ENCODE measurements at regions not wholly inside any gene's neighbourhood (a gene's known extent, or its start where the extent isn't known, plus 50 kb on each side); places are given as distances from the start of the nearest gene placed in this dataset.

DNA sequence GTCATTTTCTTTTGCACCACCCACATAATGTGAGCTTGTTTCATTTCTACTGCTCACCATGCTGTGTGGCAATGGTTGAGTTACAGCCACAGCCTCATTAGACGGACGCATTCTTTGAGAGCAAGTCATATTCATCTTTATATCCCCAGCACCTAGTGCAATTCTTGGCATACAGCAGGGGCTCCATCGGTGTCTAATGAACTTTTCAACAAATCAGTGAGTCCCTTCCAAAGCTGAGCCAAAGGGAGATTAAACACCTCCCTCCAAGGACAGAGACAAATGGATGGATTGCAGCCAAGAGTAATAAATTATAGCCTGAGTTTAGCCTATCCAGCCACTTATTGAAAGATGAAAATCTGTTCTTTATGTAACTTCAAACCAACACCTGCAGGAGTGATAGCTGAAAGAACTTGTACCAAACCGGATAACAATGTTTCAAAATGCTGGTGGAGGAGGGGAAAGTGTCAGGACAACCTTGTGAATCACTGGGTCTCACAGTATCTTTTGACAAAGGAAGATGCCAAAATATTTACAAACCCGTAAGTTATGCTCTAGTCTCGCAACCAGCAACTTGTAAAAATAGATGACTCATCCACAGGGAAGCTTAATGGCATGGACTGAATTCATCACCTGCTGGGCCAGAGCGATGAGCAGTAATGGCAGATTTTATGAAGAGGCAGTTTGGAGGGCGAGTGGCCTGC, 139.0 kb downstream of the PXDC1 start:
- H3K9me3 Mint-ChIP-seq = no peaks in the 10 kb centered on the region
- DNase-seq = no peak
- H3K4me3 Mint-ChIP-seq = no peak overlapping the region
- H3K4me1 Mint-ChIP-seq (ENCODE audit: low read depth) = no peaks in the 10 kb centered on the region
- H3K36me3 Mint-ChIP-seq = no peaks in the 10 kb centered on the region
- ChIA-PET POLR2A (no interaction called here), CTCF (no interaction called here)
- no peak overlapping the region for H3K27ac Mint-ChIP-seq
- H3K27me3 Mint-ChIP-seq = peaks cover 14% of the 10 kb centered on the region
- intact Hi-C loops (cut with micrococcal nuclease) = no loop called here

DNA sequence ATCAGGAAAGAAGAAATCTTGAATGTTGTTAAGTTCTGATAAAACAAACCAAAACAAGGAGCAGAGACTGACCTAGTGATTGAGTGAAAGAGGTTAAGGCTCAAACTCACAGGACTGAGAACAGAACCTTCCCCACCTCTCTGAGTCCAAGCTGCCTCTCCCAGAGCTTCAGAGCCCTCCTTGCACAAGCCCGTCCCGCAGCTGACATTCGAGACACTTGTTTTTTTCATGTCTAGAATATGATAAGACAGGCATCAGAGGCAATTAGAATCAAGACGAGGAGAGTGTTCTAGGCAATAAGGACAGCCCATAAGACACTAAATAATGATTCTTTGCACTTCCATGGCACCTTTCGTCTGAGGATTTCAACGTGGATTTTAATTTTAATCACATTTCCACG, 140.6 kb downstream of the PXDC1 start:
- CTCF ChIA-PET = no interaction called here

DNA sequence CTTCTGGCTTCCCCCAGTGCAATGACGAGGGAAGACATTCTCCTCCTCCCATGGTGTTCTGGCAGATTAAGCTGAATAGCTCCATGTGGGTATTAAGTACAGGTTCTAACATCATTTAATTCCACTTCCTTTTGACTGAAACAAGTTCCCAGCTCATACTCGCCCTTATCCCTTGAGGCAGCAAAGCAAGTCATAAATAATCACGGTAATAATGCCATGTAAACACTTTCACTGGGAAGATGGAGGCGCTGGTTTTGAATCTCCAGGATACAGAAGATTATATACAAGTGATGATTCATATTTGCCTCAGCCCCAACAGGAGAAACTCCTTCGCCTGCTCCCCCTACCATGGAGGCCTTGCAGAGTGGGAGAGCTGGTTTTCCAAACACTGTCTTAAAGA, 141.3 kb downstream of the PXDC1 start:
- Mint-ChIP-seq H3K27ac (no peak overlapping the region), H3K4me1 (ENCODE audit: low read depth) (no peaks in the 10 kb centered on the region), H3K27me3 (peaks cover 16% of the 10 kb centered on the region), H3K9me3 (no peaks in the 10 kb centered on the region), H3K36me3 (no peaks in the 10 kb centered on the region), H3K4me3 (no peak overlapping the region)
- DNase-seq = no peak
- intact Hi-C loops (cut with micrococcal nuclease) = no loop called here
- ChIA-PET POLR2A (no interaction called here), CTCF (no interaction called here)

More for the DNA sequence above, 140.6 kb downstream of the PXDC1 start:
- Mint-ChIP-seq H3K9me3 (no peaks in the 10 kb centered on the region), H3K36me3 (no peaks in the 10 kb centered on the region), H3K27ac (no peak overlapping the region), H3K4me3 (no peak overlapping the region), H3K27me3 (peaks cover 16% of the 10 kb centered on the region), H3K4me1 (ENCODE audit: low read depth) (no peaks in the 10 kb centered on the region)
- POLR2A ChIA-PET = no interaction called here
- no peak for DNase-seq
- intact Hi-C loops (cut with micrococcal nuclease) = no loop called here

DNA sequence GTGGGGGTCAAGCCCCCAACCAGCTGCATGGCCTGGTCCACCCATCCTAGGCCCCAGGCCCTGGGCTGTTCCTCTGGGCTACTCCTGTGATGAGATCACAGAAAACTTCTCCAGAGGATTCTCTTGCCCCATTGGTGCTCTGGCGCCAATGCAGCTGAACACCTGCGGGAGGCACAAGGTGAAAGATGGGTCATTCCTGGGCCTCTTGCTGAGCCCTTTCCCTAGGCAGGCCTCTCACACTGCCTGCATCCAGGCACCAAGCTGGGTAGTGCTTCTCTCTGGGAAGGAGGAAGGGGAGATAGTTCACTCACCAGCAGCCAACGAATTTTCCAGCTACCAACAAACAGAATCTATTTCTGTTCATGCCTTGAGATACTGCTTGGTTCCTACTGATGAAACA, 142.1 kb downstream of the PXDC1 start:
- peaks cover 18% of the 10 kb centered on the region for H3K27me3 Mint-ChIP-seq
- DNase-seq = no peak
- H3K4me3 Mint-ChIP-seq = no peak overlapping the region
- POLR2A ChIA-PET = no interaction called here
- CTCF ChIA-PET = no interaction called here
- H3K36me3 Mint-ChIP-seq = no peaks in the 10 kb centered on the region
- intact Hi-C loops (cut with micrococcal nuclease) = no loop called here
- H3K9me3 Mint-ChIP-seq = no peaks in the 10 kb centered on the region
- no peak overlapping the region for H3K27ac Mint-ChIP-seq
- no peaks in the 10 kb centered on the region for H3K4me1 Mint-ChIP-seq (ENCODE audit: low read depth)

DNA sequence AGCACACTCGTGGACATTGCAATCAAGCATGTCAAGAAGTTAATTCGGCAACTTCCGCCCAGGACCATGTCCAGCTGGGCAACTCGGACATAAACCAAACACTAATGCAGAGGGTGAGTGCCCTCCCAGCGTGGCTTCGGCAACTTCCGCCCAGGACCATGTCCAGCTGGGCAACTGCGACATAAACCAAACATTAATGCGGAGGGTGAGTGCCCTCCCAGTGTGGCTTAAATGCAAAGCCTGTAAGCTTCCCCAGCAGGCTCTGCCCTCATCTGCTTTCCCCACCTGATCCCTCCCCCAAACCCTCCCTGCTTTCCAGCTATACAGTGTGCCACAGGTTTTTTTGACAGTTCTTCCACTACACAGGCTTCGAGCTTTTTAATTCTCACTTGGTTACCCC, 143.4 kb downstream of the PXDC1 start:
- CTCF ChIA-PET = no interaction called here
- Mint-ChIP-seq H3K4me3 (no peak overlapping the region), H3K27me3 (peaks cover 12% of the 10 kb centered on the region), H3K9me3 (no peaks in the 10 kb centered on the region), H3K36me3 (peaks cover 1% of the 10 kb centered on the region), H3K4me1 (ENCODE audit: low read depth) (no peaks in the 10 kb centered on the region), H3K27ac (no peak overlapping the region)
- intact Hi-C loops (cut with micrococcal nuclease) = no loop called here
- POLR2A ChIA-PET = no interaction called here
- DNase-seq = no peak

DNA sequence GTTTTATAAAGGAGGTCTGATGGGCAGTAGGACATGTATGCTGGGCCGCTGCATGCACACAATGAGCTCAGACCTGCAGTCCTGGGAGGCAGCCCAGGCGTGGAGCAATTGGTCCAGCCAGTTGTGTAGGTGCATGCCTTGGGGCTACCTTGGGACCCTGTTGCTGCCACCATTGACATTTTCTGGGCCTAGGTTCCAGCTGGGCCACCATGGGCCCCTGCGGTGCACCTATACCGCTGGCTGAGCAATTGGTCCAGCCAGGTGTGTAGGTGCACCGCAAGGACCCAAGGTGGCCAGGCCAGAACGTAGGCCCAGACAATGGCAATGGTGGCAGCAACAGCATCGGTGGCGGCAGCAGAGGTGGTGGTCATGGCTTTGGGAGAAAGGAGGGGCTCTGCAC, 143.9 kb downstream of the PXDC1 start:
- ChIA-PET CTCF (no interaction called here), POLR2A (no interaction called here)
- intact Hi-C loops (cut with micrococcal nuclease) = no loop called here
- Mint-ChIP-seq H3K4me3 (no peak overlapping the region), H3K9me3 (peaks cover 4% of the 10 kb centered on the region), H3K36me3 (peaks cover 1% of the 10 kb centered on the region), H3K27me3 (peaks cover 12% of the 10 kb centered on the region), H3K4me1 (ENCODE audit: low read depth) (no peaks in the 10 kb centered on the region), H3K27ac (no peak overlapping the region)
- DNase-seq = no peak

DNA sequence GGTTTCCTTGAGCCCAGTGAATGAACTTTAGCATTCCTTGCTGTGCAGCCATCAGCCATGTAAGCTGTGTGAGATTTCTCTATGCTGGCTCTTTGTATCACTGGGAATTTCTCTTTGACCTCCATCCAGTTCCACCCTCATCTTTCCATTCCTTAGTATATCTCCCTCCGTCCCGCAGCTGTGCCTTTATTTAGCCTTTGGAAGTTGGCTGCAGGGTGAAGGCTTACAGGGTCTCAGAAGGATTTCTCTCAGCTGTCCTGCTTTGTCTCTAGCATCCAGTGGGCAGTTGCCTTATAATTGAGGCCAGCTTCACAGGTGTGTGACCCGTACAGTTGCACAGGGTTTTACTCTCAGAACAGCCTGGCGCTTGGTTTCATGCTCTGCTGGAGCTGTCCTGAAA, 144.3 kb downstream of the PXDC1 start:
- Mint-ChIP-seq H3K9me3 (peaks cover 8% of the 10 kb centered on the region), H3K4me3 (no peak overlapping the region), H3K27me3 (peaks cover 13% of the 10 kb centered on the region), H3K36me3 (peaks cover 1% of the 10 kb centered on the region), H3K4me1 (ENCODE audit: low read depth) (no peaks in the 10 kb centered on the region), H3K27ac (no peak overlapping the region)
- DNase-seq = no peak
- CTCF ChIA-PET = no interaction called here
- POLR2A ChIA-PET = no interaction called here
- intact Hi-C loops (cut with micrococcal nuclease) = no loop called here

DNA sequence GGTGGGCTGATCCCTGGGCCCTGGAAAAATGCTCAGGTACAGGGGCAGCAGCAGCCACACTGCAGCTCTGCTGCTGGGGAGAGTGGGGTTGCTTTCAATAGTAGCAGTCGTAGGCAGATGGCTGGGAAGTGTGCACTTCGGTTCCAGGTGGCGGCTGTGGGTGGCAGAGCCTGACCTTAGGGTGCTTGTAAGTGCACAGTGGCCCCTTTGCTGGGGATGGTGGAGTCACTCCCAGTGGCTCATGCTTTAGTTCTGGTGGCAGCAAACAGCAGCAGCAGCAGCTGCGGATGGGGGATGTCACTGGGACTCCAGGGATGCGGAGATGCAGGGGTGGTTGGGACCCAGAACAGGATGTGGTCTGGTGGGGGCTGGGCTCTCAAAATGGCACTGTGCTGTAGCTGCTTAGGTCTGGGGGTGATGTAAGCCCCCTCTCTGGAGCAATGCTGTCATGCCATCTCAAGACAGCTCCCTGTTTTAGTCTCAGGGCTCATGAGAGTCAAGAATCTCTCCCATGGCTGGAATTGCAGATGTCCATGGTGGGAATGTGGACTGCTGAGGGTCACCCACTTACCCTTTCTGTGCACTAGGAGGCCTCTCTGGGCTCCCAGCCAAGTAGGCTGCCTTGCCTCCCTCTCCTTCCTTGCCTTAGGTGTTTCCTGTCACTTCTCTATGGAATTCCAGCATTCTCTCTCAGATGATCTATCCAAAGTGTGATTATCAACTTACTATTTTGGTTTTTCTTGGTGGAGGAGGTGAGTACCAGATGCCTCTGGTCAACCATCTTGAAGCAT, 146.7 kb upstream of the SLC22A23 start:
- DNase-seq = no peak
- Mint-ChIP-seq H3K27me3 (peaks cover 18% of the 10 kb centered on the region), H3K4me3 (no peak overlapping the region), H3K9me3 (peaks cover 20% of the 10 kb centered on the region), H3K4me1 (ENCODE audit: low read depth) (no peaks in the 10 kb centered on the region), H3K27ac (no peak overlapping the region), H3K36me3 (peaks cover 6% of the 10 kb centered on the region)
- ChIA-PET POLR2A (no interaction called here), CTCF (no interaction called here)
- intact Hi-C loops (cut with micrococcal nuclease) = no loop called here

DNA sequence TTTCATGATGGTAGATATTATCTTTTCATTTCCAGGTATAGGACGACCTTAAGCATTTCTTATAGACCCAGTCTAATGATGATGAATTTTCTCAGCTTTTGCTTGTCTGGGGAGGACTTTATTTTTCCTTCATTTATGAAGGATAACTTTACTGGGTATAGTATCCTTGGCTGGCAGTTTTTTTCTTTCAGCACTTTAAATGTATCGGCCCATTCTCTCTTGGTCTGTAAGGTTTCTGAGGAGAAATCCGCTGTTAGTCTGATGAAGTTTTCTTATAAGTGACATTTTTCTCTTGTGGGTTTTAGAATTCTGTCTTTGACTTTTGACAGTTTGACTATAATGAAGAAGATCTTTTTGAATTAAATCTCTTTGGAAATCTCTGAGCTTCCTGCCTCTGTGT, 144.7 kb upstream of the SLC22A23 start:
- H3K27ac Mint-ChIP-seq = no peak overlapping the region
- intact Hi-C loops (cut with micrococcal nuclease) = no loop called here
- peaks cover 20% of the 10 kb centered on the region for H3K9me3 Mint-ChIP-seq
- no peak overlapping the region for H3K4me3 Mint-ChIP-seq
- H3K27me3 Mint-ChIP-seq = peaks cover 18% of the 10 kb centered on the region
- H3K4me1 Mint-ChIP-seq (ENCODE audit: low read depth) = no peaks in the 10 kb centered on the region
- ChIA-PET POLR2A (no interaction called here), CTCF (no interaction called here)
- no peak for DNase-seq
- peaks cover 6% of the 10 kb centered on the region for H3K36me3 Mint-ChIP-seq

DNA sequence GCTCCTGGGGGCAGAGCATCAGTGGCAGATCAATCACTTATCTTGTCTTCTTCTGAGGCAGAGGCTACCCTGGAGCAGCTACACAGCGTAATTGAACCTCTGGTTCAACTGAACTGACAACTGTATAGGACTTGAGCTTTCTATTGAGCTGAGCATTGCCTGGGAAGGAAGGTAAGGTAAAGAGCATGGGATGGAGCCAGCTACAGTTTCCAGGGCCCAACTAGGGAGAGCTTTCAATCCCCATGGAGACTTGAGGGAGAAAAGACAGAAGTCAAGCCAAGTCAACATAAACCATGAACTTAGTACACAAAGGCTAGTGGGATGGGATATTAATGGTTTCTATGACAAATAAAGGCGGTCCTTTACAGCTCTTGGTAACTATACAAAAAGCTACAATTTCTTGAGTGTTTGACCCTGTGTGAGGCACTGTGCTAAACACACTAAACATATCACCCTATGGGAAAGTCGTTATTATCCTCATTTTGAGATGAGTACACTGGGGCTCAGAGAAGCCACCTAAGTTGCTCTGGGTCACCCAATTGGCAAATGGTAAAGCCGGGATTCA, 140.7 kb upstream of the SLC22A23 start:
- intact Hi-C loops (cut with micrococcal nuclease) = no loop called here

DNA sequence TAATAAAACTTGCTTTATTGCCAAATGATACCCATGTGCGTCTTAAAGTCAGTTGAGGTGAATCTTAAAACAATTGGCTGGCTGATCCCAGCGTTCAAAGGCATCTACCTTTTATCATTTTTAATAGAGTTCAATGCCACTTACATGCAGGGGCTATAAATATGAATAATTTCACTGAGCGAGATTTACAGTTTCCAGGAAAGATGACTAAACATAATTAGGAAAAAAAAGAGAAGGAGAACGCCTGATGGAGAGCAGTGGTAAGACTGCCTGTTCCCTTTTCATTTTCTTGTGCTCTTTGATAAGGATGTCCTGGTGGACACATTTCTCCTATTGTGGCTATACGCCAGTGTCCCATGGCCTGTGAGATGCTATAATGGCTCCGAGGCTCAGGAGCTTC, 139.9 kb upstream of the SLC22A23 start:
- H3K36me3 Mint-ChIP-seq = peaks cover 4% of the 10 kb centered on the region
- DNase-seq = no peak
- ChIA-PET POLR2A (no interaction called here), CTCF (no interaction called here)
- intact Hi-C loops (cut with micrococcal nuclease) = no loop called here
- H3K27ac Mint-ChIP-seq = no peak overlapping the region
- H3K9me3 Mint-ChIP-seq = peaks cover 8% of the 10 kb centered on the region
- H3K4me1 Mint-ChIP-seq (ENCODE audit: low read depth) = no peaks in the 10 kb centered on the region
- H3K4me3 Mint-ChIP-seq = no peak overlapping the region
- H3K27me3 Mint-ChIP-seq = peaks cover 11% of the 10 kb centered on the region

More for the DNA sequence above, 140.7 kb upstream of the SLC22A23 start:
- no peaks in the 10 kb centered on the region for H3K4me1 Mint-ChIP-seq (ENCODE audit: low read depth)
- DNase-seq = no peak
- CTCF ChIA-PET = no interaction called here
- H3K4me3 Mint-ChIP-seq = no peak overlapping the region
- POLR2A ChIA-PET = no interaction called here
- H3K27ac Mint-ChIP-seq = no peak overlapping the region
- peaks cover 12% of the 10 kb centered on the region for H3K27me3 Mint-ChIP-seq
- peaks cover 4% of the 10 kb centered on the region for H3K36me3 Mint-ChIP-seq
- peaks cover 15% of the 10 kb centered on the region for H3K9me3 Mint-ChIP-seq

DNA sequence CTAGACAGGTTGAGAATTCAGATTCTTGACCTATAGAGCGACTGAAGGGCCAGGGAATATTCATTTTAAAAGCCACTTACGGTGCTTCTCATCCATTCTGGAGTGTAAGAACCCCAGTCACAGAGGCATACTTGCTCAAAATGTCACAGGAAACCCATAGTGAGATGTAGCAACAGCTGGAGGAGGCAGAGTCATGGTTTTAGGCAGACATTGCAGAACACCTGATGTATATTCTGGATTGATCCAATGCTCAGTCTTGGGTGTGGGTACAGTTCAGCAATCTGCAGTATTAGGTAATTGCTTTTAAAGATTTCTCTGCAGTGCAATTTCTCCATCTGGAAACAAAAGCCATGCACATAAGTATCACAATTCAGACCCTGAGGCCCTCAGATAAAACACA, 137.4 kb upstream of the SLC22A23 start:
- Mint-ChIP-seq H3K4me3 (no peak overlapping the region), H3K27me3 (peaks cover 8% of the 10 kb centered on the region), H3K27ac (no peak overlapping the region), H3K36me3 (no peaks in the 10 kb centered on the region), H3K4me1 (ENCODE audit: low read depth) (no peaks in the 10 kb centered on the region), H3K9me3 (no peaks in the 10 kb centered on the region)
- intact Hi-C loops (cut with micrococcal nuclease) = no loop called here
- ChIA-PET POLR2A (no interaction called here), CTCF (no interaction called here)
- no peak for DNase-seq

DNA sequence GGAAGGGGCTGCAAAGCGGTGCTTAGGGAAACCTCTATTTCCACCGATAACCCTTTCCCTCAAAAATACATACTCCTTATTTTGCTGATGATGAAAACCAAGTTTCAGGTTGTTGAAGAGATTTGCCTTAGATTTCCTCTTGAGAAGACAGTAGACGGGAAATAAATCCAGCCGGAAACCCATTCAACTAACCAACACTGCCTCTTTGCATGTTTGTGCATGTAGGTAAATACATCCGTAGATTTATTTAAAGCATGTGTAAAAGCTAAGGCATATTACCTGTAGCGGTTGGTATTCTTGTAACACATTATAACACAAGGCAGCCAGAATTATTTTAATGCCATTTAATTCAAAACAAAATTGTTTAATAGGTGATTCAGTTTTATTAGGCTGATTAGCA, 136.3 kb upstream of the SLC22A23 start:
- DNase-seq = no peak
- H3K4me3 Mint-ChIP-seq = no peak overlapping the region
- H3K27ac Mint-ChIP-seq = no peak overlapping the region
- H3K27me3 Mint-ChIP-seq = peaks cover 9% of the 10 kb centered on the region
- ChIA-PET POLR2A (no interaction called here), CTCF (no interaction called here)
- intact Hi-C loops (cut with micrococcal nuclease) = no loop called here
- H3K36me3 Mint-ChIP-seq = no peaks in the 10 kb centered on the region
- H3K4me1 Mint-ChIP-seq (ENCODE audit: low read depth) = no peaks in the 10 kb centered on the region
- no peaks in the 10 kb centered on the region for H3K9me3 Mint-ChIP-seq

Data from activated CD4-positive, alpha-beta memory T cell treated with anti-CD3 and anti-CD28 coated beads for 36 hours (primary cell).